Stimulated activated CD4-positive, alpha-beta T cell treated with anti-CD3 and anti-CD28 coated beads, TNF-alpha, amount 100 ng/mL, for 4 hours (primary cell): ENCODE measurements at regions not wholly inside any gene's neighbourhood (a gene's known extent, or its start where the extent isn't known, plus 50 kb on each side); places are given as distances from the start of the nearest gene placed in this dataset.
"Not testable (repeated sequence)": the region's sequence is repeated elsewhere in the genome, so short reads cannot be mapped to it uniquely, and the experiment has no call there.

Experiments used
- DNase-seq, 3 experiments: peaks; one replicate each; pipeline ENCODE4 v3.0.0-alpha.2; 2020; ENCODE audit warnings: low read depth in 3 of 3

GRCh38 chr11:70892889-70893288, 359.5 kb downstream of the SHANK2 start:
- no peak for DNase-seq

GRCh38 chr11:70894566-70895365, 357.6 kb downstream of the SHANK2 start:
- no peak for DNase-seq

- no peak for DNase-seq
These were observed 357.1 kb downstream of the SHANK2 start for GRCh38 chr11:70895366-70895670.

GRCh38 chr11:70897429-70897828, 354.9 kb downstream of the SHANK2 start:
- no peak for DNase-seq

- DNase-seq, result no peak
These were observed 352.8 kb downstream of the SHANK2 start for GRCh38 chr11:70899616-70900015.

GRCh38 chr11:70900540-70900939, 351.8 kb downstream of the SHANK2 start:
- DNase-seq, result no peak

- DNase-seq, result no peak
These were observed 350.3 kb downstream of the SHANK2 start for GRCh38 chr11:70901951-70902521.

GRCh38 chr11:70903229-70903628, 349.1 kb downstream of the SHANK2 start:
- not testable (repeated sequence) for DNase-seq

GRCh38 chr11:70906101-70906500, 346.3 kb downstream of the SHANK2 start:
- no peak for DNase-seq

GRCh38 chr11:70908223-70908622, 344.2 kb downstream of the SHANK2 start:
- no peak for DNase-seq

- no peak for DNase-seq
These were observed 341.5 kb downstream of the SHANK2 start for GRCh38 chr11:70910835-70911234.

GRCh38 chr11:70912226-70912840, 340.0 kb downstream of the SHANK2 start:
- DNase-seq, result no peak

GRCh38 chr11:70913715-70914231, 338.6 kb downstream of the SHANK2 start:
- no peak for DNase-seq

- DNase-seq, result no peak
These were observed 337.9 kb downstream of the SHANK2 start for GRCh38 chr11:70914496-70914895.

- DNase-seq, result no peak
These were observed 337.0 kb downstream of the SHANK2 start for GRCh38 chr11:70915158-70915985.

GRCh38 chr11:70916351-70916750, 336.0 kb downstream of the SHANK2 start:
- no peak for DNase-seq

GRCh38 chr11:70918242-70918641, 334.1 kb downstream of the SHANK2 start:
- no peak for DNase-seq

- DNase-seq, result no peak
These were observed 330.6 kb downstream of the SHANK2 start for GRCh38 chr11:70921804-70922203.

- no peak for DNase-seq
These were observed 328.3 kb downstream of the SHANK2 start for GRCh38 chr11:70924108-70924507.

- DNase-seq, result no peak
These were observed 327.1 kb downstream of the SHANK2 start for GRCh38 chr11:70925238-70925637.

GRCh38 chr11:70926543-70927201, 325.7 kb downstream of the SHANK2 start:
- DNase-seq, result no peak
